ENCODE measurements at regions not wholly inside any gene's neighbourhood (a gene's known extent, or its start where the extent isn't known, plus 50 kb on each side); places are given as distances from the start of the nearest gene placed in this dataset.
"Not testable (repeated sequence)": the region's sequence is repeated elsewhere in the genome, so short reads cannot be mapped to it uniquely, and the experiment has no call there.

- DNase-seq = not testable (repeated sequence)
Measured at GRCh38 chr14:37712476-37712860, 117.0 kb downstream of the TTC6 start.

- DNase-seq = no peak
Measured at GRCh38 chr14:37712976-37713431, 117.6 kb downstream of the TTC6 start.

- no peak for DNase-seq
Measured at GRCh38 chr14:37720131-37720530, 124.7 kb downstream of the TTC6 start.

- no peak for DNase-seq
Measured at GRCh38 chr14:37721976-37722659, 126.7 kb downstream of the TTC6 start.

GRCh38 chr14:37723515-37723914, 128.1 kb downstream of the TTC6 start:
- DNase-seq = no peak

GRCh38 chr14:37726708-37727107, 131.3 kb downstream of the TTC6 start:
- no peak for DNase-seq

GRCh38 chr14:37729218-37729617, 133.8 kb downstream of the TTC6 start:
- no peak for DNase-seq

- no peak for DNase-seq
Measured at GRCh38 chr14:37731094-37731493, 135.7 kb downstream of the TTC6 start.

GRCh38 chr14:37745657-37746056, 150.2 kb downstream of the TTC6 start:
- DNase-seq = no peak

- DNase-seq = no peak
Measured at GRCh38 chr14:37746140-37746832, 150.9 kb downstream of the TTC6 start.

GRCh38 chr14:37753459-37753858, 158.0 kb downstream of the TTC6 start:
- DNase-seq = no peak

GRCh38 chr14:37760275-37760674, 164.8 kb downstream of the TTC6 start:
- not testable (repeated sequence) for DNase-seq

GRCh38 chr14:37763266-37763665, 167.8 kb downstream of the TTC6 start:
- no peak for DNase-seq

GRCh38 chr14:37772283-37772682, 176.9 kb downstream of the TTC6 start:
- not testable (repeated sequence) for DNase-seq

GRCh38 chr14:37776791-37777499, 181.5 kb downstream of the TTC6 start:
- no peak for DNase-seq

- no peak for DNase-seq
Measured at GRCh38 chr14:37778135-37778943, 182.9 kb downstream of the TTC6 start.

GRCh38 chr14:37779480-37779879, 184.1 kb downstream of the TTC6 start:
- DNase-seq = no peak

- not testable (repeated sequence) for DNase-seq
Measured at GRCh38 chr14:37780731-37781130, 185.3 kb downstream of the TTC6 start.

GRCh38 chr14:37784203-37784826, 188.9 kb downstream of the TTC6 start:
- DNase-seq = not testable (repeated sequence)

GRCh38 chr14:37784827-37785223, 189.4 kb downstream of the TTC6 start:
- not testable (repeated sequence) for DNase-seq

GRCh38 chr14:37785298-37785697, 189.9 kb downstream of the TTC6 start:
- not testable (repeated sequence) for DNase-seq

- DNase-seq = not testable (repeated sequence)
Measured at GRCh38 chr14:37786114-37786625, 190.7 kb downstream of the TTC6 start.

Measured in right kidney (tissue), 1 donor.